Gastrocnemius medialis (tissue), 4 donors: ENCODE measurements at regions not wholly inside any gene's neighbourhood (a gene's known extent, or its start where the extent isn't known, plus 50 kb on each side); places are given as distances from the start of the nearest gene placed in this dataset.

Experiments used
- POLR2A ChIP-seq, 2 donors: fragments of 450-650 bp; IDR thresholded peaks; one replicate each; pipeline ENCODE4 v1.6.1; 2017; ENCODE audit warnings: antibody characterized with exemption in 2 of 2, mild to moderate bottlenecking in 2 of 2, moderate library complexity in 2 of 2
- TF ChIP-seq, protein P1 (sequence below), 5 experiments: fragments of 450-650 bp in 3 of 5; fragments of 200-600 bp in 2 of 5; sonication (generic) in 2 of 5; IDR thresholded peaks in 4 of 5; conservative IDR thresholded peaks in 1 of 5; 1 replicate in 4 of 5; 2 replicates in 1 of 5; pipeline ENCODE4 v1.5.1; 2016 to 2019; ENCODE audit warnings: antibody characterized with exemption in 5 of 5, mild to moderate bottlenecking in 3 of 5, moderate library complexity in 3 of 5

DNA sequence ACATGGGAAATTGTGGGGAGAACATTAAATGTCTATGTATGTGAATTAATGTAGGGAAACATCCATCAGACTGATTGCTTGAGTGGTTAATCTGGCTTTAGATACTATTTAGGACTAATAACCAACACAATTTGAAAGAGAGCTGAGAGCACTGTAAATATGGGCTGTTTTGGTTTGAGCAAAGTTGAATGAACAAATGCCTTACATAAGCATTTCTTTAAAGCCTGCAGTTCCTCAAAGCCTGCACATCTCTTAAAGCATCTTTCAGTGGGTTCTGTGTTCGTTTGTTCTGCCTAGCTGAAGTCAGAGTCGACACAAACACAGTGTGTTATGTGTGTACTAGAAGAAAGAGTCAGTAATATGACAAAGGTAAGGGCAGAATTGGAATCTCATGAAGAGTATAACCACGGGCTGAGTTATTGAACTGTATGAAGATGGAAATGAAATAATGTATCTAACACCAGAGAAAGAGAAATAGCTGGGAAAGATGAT is 350.0 kb downstream of the SIPA1L2 start:
- TF ChIP-seq, protein P1, sequence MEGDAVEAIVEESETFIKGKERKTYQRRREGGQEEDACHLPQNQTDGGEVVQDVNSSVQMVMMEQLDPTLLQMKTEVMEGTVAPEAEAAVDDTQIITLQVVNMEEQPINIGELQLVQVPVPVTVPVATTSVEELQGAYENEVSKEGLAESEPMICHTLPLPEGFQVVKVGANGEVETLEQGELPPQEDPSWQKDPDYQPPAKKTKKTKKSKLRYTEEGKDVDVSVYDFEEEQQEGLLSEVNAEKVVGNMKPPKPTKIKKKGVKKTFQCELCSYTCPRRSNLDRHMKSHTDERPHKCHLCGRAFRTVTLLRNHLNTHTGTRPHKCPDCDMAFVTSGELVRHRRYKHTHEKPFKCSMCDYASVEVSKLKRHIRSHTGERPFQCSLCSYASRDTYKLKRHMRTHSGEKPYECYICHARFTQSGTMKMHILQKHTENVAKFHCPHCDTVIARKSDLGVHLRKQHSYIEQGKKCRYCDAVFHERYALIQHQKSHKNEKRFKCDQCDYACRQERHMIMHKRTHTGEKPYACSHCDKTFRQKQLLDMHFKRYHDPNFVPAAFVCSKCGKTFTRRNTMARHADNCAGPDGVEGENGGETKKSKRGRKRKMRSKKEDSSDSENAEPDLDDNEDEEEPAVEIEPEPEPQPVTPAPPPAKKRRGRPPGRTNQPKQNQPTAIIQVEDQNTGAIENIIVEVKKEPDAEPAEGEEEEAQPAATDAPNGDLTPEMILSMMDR (IDR thresholded peaks at IDR 0.05 in 4 of 5, conservative IDR thresholded peaks at IDR 0.05 in 1 of 5), result no peak
- TF ChIP-seq POLR2A (IDR thresholded peaks at IDR 0.05), result no peak
